ENCODE measurements at regions not wholly inside any gene's neighbourhood (a gene's known extent, or its start where the extent isn't known, plus 50 kb on each side); places are given as distances from the start of the nearest gene placed in this dataset.

- FAIRE-seq (no peak), DNase-seq (ENCODE audit: low read depth) (no peak)
- Histone ChIP-seq H3K27me3 (ENCODE audit: insufficient read depth, low read length) (no peaks in the 10 kb centered on the region), H3K4me2 (ENCODE audit: low read length) (no peak overlapping the region), H3K9ac (ENCODE audit: low read length) (no peak overlapping the region), H3K9me3 (ENCODE audit: insufficient read depth, low read depth, low read length) (peaks cover 2% of the 10 kb centered on the region), H4K20me1 (ENCODE audit: insufficient read depth, low read length) (no peaks in the 10 kb centered on the region), H3K36me3 (ENCODE audit: insufficient read depth, low read length) (no peaks in the 10 kb centered on the region), H3K79me2 (ENCODE audit: insufficient read depth, low read length) (no peaks in the 10 kb centered on the region), H3K4me1 (ENCODE audit: insufficient read depth, low read length) (no peaks in the 10 kb centered on the region), H2AFZ (ENCODE audit: low read depth, low read length) (no peak overlapping the region), H3K27ac (ENCODE audit: low read depth, low read length) (no peak overlapping the region), H3K4me3 (ENCODE audit: insufficient read depth, low read depth, low read length) (no peak overlapping the region)
- peaks cover 4% of the 10 kb centered on the region for H3K4me1 Mint-ChIP-seq (ENCODE audit: low read depth, unreplicated experiment)
- H3K9me3 Mint-ChIP-seq (ENCODE audit: unreplicated experiment), result peaks cover 4% of the 10 kb centered on the region
- no peak overlapping the region for H3K4me3 Mint-ChIP-seq (ENCODE audit: unreplicated experiment)
- no peaks in the 10 kb centered on the region for H3K27me3 Mint-ChIP-seq (ENCODE audit: low read depth, unreplicated experiment)
- H3K27ac Mint-ChIP-seq (ENCODE audit: unreplicated experiment), result no peak overlapping the region
- TF ChIP-seq EZH2 (IDR thresholded peaks at IDR 0.05; ENCODE audit: insufficient read depth, low read length) (no peak), CTCF (IDR thresholded peaks at IDR 0.05; ENCODE audit: insufficient read depth, low read depth, low read length) (no peak)
- no peaks in the 10 kb centered on the region for H3K36me3 Mint-ChIP-seq (ENCODE audit: low read depth, unreplicated experiment)
Measured at GRCh38 chr6:8738951-8739350, 303.6 kb upstream of the SLC35B3 start.

GRCh38 chr6:8736156-8736895 lies 301.0 kb upstream of the SLC35B3 start:
- peaks cover 4% of the 10 kb centered on the region for H3K4me1 Mint-ChIP-seq (ENCODE audit: low read depth, unreplicated experiment)
- Histone ChIP-seq H2AFZ (ENCODE audit: low read depth, low read length) (no peak overlapping the region), H3K79me2 (ENCODE audit: insufficient read depth, low read length) (no peaks in the 10 kb centered on the region), H4K20me1 (ENCODE audit: insufficient read depth, low read length) (no peaks in the 10 kb centered on the region), H3K4me1 (ENCODE audit: insufficient read depth, low read length) (no peaks in the 10 kb centered on the region), H3K27me3 (ENCODE audit: insufficient read depth, low read length) (no peaks in the 10 kb centered on the region), H3K4me2 (ENCODE audit: low read length) (no peak overlapping the region), H3K9ac (ENCODE audit: low read length) (no peak overlapping the region), H3K9me3 (ENCODE audit: insufficient read depth, low read depth, low read length) (no peaks in the 10 kb centered on the region), H3K36me3 (ENCODE audit: insufficient read depth, low read length) (no peaks in the 10 kb centered on the region), H3K4me3 (ENCODE audit: insufficient read depth, low read depth, low read length) (no peak overlapping the region), H3K27ac (ENCODE audit: low read depth, low read length) (no peak overlapping the region)
- FAIRE-seq (no peak), DNase-seq (ENCODE audit: low read depth) (no peak)
- TF ChIP-seq CTCF (IDR thresholded peaks at IDR 0.05; ENCODE audit: insufficient read depth, low read depth, low read length) (no peak), EZH2 (IDR thresholded peaks at IDR 0.05; ENCODE audit: insufficient read depth, low read length) (no peak)
- peaks cover 4% of the 10 kb centered on the region for H3K9me3 Mint-ChIP-seq (ENCODE audit: unreplicated experiment)
- H3K36me3 Mint-ChIP-seq (ENCODE audit: low read depth, unreplicated experiment), result no peaks in the 10 kb centered on the region
- no peaks in the 10 kb centered on the region for H3K27me3 Mint-ChIP-seq (ENCODE audit: low read depth, unreplicated experiment)
- H3K27ac Mint-ChIP-seq (ENCODE audit: unreplicated experiment), result no peak overlapping the region
- no peak overlapping the region for H3K4me3 Mint-ChIP-seq (ENCODE audit: unreplicated experiment)

GRCh38 chr6:8733879-8734278 lies 298.5 kb upstream of the SLC35B3 start:
- no peaks in the 10 kb centered on the region for H3K9me3 Mint-ChIP-seq (ENCODE audit: unreplicated experiment)

More at GRCh38 chr6:8733879-8734278, 298.5 kb upstream of the SLC35B3 start:
- no peaks in the 10 kb centered on the region for H3K9me3 ChIP-seq (ENCODE audit: insufficient read depth, low read depth, low read length)
- TF ChIP-seq CTCF (IDR thresholded peaks at IDR 0.05; ENCODE audit: insufficient read depth, low read depth, low read length), result no peak
- TF ChIP-seq EZH2 (IDR thresholded peaks at IDR 0.05; ENCODE audit: insufficient read depth, low read length), result no peak
- no peak overlapping the region for H3K9ac ChIP-seq (ENCODE audit: low read length)
- H3K27ac ChIP-seq (ENCODE audit: low read depth, low read length), result no peak overlapping the region
- H3K36me3 ChIP-seq (ENCODE audit: insufficient read depth, low read length), result no peaks in the 10 kb centered on the region
- H3K27ac Mint-ChIP-seq (ENCODE audit: unreplicated experiment), result no peak overlapping the region
- FAIRE-seq, result no peak
- H3K4me1 Mint-ChIP-seq (ENCODE audit: low read depth, unreplicated experiment), result peaks cover 5% of the 10 kb centered on the region
- H3K4me3 ChIP-seq (ENCODE audit: insufficient read depth, low read depth, low read length), result no peak overlapping the region
- no peaks in the 10 kb centered on the region for H3K36me3 Mint-ChIP-seq (ENCODE audit: low read depth, unreplicated experiment)
- no peak overlapping the region for H3K4me3 Mint-ChIP-seq (ENCODE audit: unreplicated experiment)
- no peaks in the 10 kb centered on the region for H4K20me1 ChIP-seq (ENCODE audit: insufficient read depth, low read length)
- H3K27me3 Mint-ChIP-seq (ENCODE audit: low read depth, unreplicated experiment), result no peaks in the 10 kb centered on the region
- no peak overlapping the region for H3K4me2 ChIP-seq (ENCODE audit: low read length)
- no peaks in the 10 kb centered on the region for H3K79me2 ChIP-seq (ENCODE audit: insufficient read depth, low read length)
- no peak overlapping the region for H2AFZ ChIP-seq (ENCODE audit: low read depth, low read length)
- DNase-seq (ENCODE audit: low read depth), result no peak
- no peaks in the 10 kb centered on the region for H3K27me3 ChIP-seq (ENCODE audit: insufficient read depth, low read length)
- no peaks in the 10 kb centered on the region for H3K4me1 ChIP-seq (ENCODE audit: insufficient read depth, low read length)
